ENCODE measurements at regions not wholly inside any gene's neighbourhood (a gene's known extent, or its start where the extent isn't known, plus 50 kb on each side); places are given as distances from the start of the nearest gene placed in this dataset.

DNA sequence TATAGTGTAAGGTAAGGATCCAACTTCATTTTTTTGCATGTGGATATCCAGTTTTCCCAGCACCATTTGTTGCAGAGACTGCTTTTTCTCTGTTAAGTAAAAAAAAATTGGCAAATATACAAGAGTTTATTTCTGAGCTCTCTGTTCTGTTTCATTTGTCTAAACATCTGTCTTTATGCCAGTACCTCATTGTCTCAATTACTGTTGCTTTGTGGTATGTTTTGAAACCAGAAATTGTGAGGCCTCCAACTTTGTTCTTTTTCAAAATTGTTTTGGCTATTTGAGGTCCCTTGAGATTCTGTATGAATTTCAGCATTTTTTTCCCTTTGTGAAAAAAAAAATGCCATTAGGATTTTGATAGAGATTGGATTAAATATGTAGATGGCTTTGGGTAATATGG is 150.5 kb downstream of the MINAR1 start:
- H3K18ac ChIP-seq (ENCODE audit: extremely low read depth, low read length): no peak overlapping the region
- H3K79me1 ChIP-seq (ENCODE audit: low read depth, low read length): no peaks in the 10 kb centered on the region
- H3K23me2 ChIP-seq (ENCODE audit: low read depth, low read length): no peaks in the 10 kb centered on the region
- H3K9me3 ChIP-seq (ENCODE audit: insufficient read depth in 2 of 2, low read depth in 1 of 2, low read length in 1 of 2): no peaks in the 10 kb centered on the region
- H4K8ac ChIP-seq (ENCODE audit: extremely low read depth, insufficient read depth, low read length): no peak overlapping the region
- H4K91ac ChIP-seq (replicated peaks; ENCODE audit: insufficient read length, low read length): no peak overlapping the region
- no peak overlapping the region for H3K27ac ChIP-seq (ENCODE audit: low read depth, low read length)
- no peak overlapping the region for H2BK120ac ChIP-seq (replicated peaks; ENCODE audit: low read depth, low read length)
- H3K56ac ChIP-seq (replicated peaks; ENCODE audit: insufficient read length, low read depth, low read length): no peak overlapping the region
- H3K4me2 ChIP-seq (ENCODE audit: insufficient read depth in 1 of 2, low read depth in 2 of 2, low read length in 2 of 2): no peak overlapping the region
- no peak overlapping the region for H4K5ac ChIP-seq (ENCODE audit: insufficient read length, low read depth, low read length)
- H2BK5ac ChIP-seq (ENCODE audit: low read depth, low read length): no peak overlapping the region
- no peak overlapping the region for H2AK5ac ChIP-seq (ENCODE audit: low read depth, low read length)
- no peak overlapping the region for H2BK12ac ChIP-seq (ENCODE audit: low read depth, low read length)
- H3K9ac ChIP-seq (replicated peaks in 1 of 4; ENCODE audit: extremely low read depth in 1 of 4, low read depth in 3 of 4, low read length in 3 of 4): no peak overlapping the region
- no peaks in the 10 kb centered on the region for H3K36me3 ChIP-seq (ENCODE audit: control insufficient read depth in 2 of 4, insufficient read depth in 4 of 4, low read length in 3 of 4)
- FAIRE-seq (no peak), DNase-seq (ENCODE audit: low read depth in 1 of 2, low spot score in 2 of 2) (no peak)
- H4K20me1 ChIP-seq (replicated peaks in 1 of 2; ENCODE audit: control insufficient read depth in 1 of 2, insufficient read depth in 2 of 2, low read length in 2 of 2): no peaks in the 10 kb centered on the region
- H3K79me2 ChIP-seq (ENCODE audit: control insufficient read depth in 1 of 2, insufficient read depth in 2 of 2, low read length in 2 of 2): no peaks in the 10 kb centered on the region
- H3K14ac ChIP-seq (ENCODE audit: insufficient read length): no peak overlapping the region
- no peak overlapping the region for H2BK15ac ChIP-seq (ENCODE audit: low read length)
- no peak overlapping the region for H2AFZ ChIP-seq (ENCODE audit: low read length)
- POLR2A ChIA-PET (ENCODE audit: partially characterized antibody): no interaction called here
- H3K4ac ChIP-seq (replicated peaks; ENCODE audit: insufficient read length, low read depth, low read length): no peak overlapping the region
- no peaks in the 10 kb centered on the region for H3K4me1 ChIP-seq (replicated peaks in 1 of 4; ENCODE audit: control insufficient read depth in 3 of 4, insufficient read depth in 4 of 4, low read length in 3 of 4)
- H3K23ac ChIP-seq (ENCODE audit: insufficient read length): no peak overlapping the region
- no peak overlapping the region for H2BK20ac ChIP-seq (ENCODE audit: low read length)
- CTCF ChIA-PET (ENCODE audit: partially characterized antibody): interaction anchor here (1.9 kb wide), 1 partner anchor 238 kb away, joined by 4 read pairs; no protein-coding TSS in a partner anchor
- no peaks in the 10 kb centered on the region for H3K27me3 ChIP-seq (replicated peaks in 1 of 4; ENCODE audit: control insufficient read depth in 3 of 4, extremely low read depth in 1 of 4, insufficient read depth in 3 of 4, low read length in 3 of 4)
- no peak overlapping the region for H3K4me3 ChIP-seq (ENCODE audit: extremely low read depth in 1 of 4, insufficient read depth in 2 of 4, low read depth in 3 of 4, low read length in 4 of 4)
- TF ChIP-seq NANOG (IDR thresholded peaks at IDR 0.05; ENCODE audit: insufficient read depth, low read depth, low read length, poor library complexity, severe bottlenecking): no peak
- TF ChIP-seq TEAD4 (IDR thresholded peaks at IDR 0.05; ENCODE audit: low read depth, low read length): no peak
- no peak for TF ChIP-seq RNF2 (IDR thresholded peaks at IDR 0.05; ENCODE audit: borderline replicate concordance, low read depth, low read length, missing control alignments, poor library complexity, severe bottlenecking)
- no peak for TF ChIP-seq ASH2L (IDR thresholded peaks at IDR 0.05; ENCODE audit: low read length)
- no peak for TF ChIP-seq HDAC6 (IDR thresholded peaks at IDR 0.05; ENCODE audit: low read depth, low read length)
- TF ChIP-seq TBP (IDR thresholded peaks at IDR 0.05; ENCODE audit: low read depth, low read length): no peak
- TF ChIP-seq EGR1 (IDR thresholded peaks at IDR 0.05; ENCODE audit: borderline replicate concordance, low read depth, low read length): no peak
- no peak for TF ChIP-seq BRCA1 (IDR thresholded peaks at IDR 0.05; ENCODE audit: low read depth, low read length)
- no peak for TF ChIP-seq KDM4A (IDR thresholded peaks at IDR 0.05; ENCODE audit: low read depth, low read length, severe bottlenecking)
- TF ChIP-seq TAF7 (optimal IDR thresholded peaks at IDR 0.05; ENCODE audit: borderline replicate concordance, low read depth, low read length): no peak
- no peak for TF ChIP-seq CHD1 (IDR thresholded peaks at IDR 0.05; ENCODE audit: low read depth, low read length)
- no peak for TF ChIP-seq ATF2 (IDR thresholded peaks at IDR 0.05; ENCODE audit: low read length)
- TF ChIP-seq CHD2 (IDR thresholded peaks at IDR 0.05; ENCODE audit: low read length): no peak
- TF ChIP-seq RFX5 (IDR thresholded peaks at IDR 0.05; ENCODE audit: borderline replicate concordance, low read depth, low read length): no peak
- TF ChIP-seq CBX8 (IDR thresholded peaks at IDR 0.05; ENCODE audit: borderline replicate concordance, low read depth, low read length): no peak

Data from H1 (cell line).